ENCODE measurements at regions not wholly inside any gene's neighbourhood (a gene's known extent, or its start where the extent isn't known, plus 50 kb on each side); places are given as distances from the start of the nearest gene placed in this dataset.

GRCh38 chrX:19194285-19195242 is 72.3 kb upstream of the ADGRG2 start:
- Mint-ChIP-seq H3K9me3 (peaks cover 58% of the 10 kb centered on the region), H3K4me1 (peaks cover 8% of the 10 kb centered on the region), H3K27ac (no peak overlapping the region), H3K4me3 (no peak overlapping the region), H3K36me3 (ENCODE audit: low read depth) (no peaks in the 10 kb centered on the region), H3K27me3 (ENCODE audit: low read depth, poor library complexity) (peaks cover 3% of the 10 kb centered on the region)
- no peak for TF ChIP-seq CTCF (IDR thresholded peaks at IDR 0.05)
- no peak for DNase-seq

- no peak for TF ChIP-seq CTCF (IDR thresholded peaks at IDR 0.05)
- Mint-ChIP-seq H3K4me3 (no peak overlapping the region), H3K27ac (no peak overlapping the region), H3K4me1 (peaks cover 8% of the 10 kb centered on the region), H3K36me3 (ENCODE audit: low read depth) (no peaks in the 10 kb centered on the region), H3K27me3 (ENCODE audit: low read depth, poor library complexity) (peaks cover 3% of the 10 kb centered on the region), H3K9me3 (peaks cover 62% of the 10 kb centered on the region)
- DNase-seq = no peak
These were observed 73.0 kb upstream of the ADGRG2 start for GRCh38 chrX:19195243-19195610.

GRCh38 chrX:19198473-19198872 is 76.2 kb upstream of the ADGRG2 start:
- H3K27ac Mint-ChIP-seq = no peak overlapping the region
- peaks cover 62% of the 10 kb centered on the region for H3K9me3 Mint-ChIP-seq
- H3K4me3 Mint-ChIP-seq = no peak overlapping the region

GRCh38 chrX:19202171-19202570 is 79.9 kb upstream of the ADGRG2 start:
- H3K27ac Mint-ChIP-seq = no peak overlapping the region
- no peaks in the 10 kb centered on the region for H3K36me3 Mint-ChIP-seq (ENCODE audit: low read depth)
- peaks cover 48% of the 10 kb centered on the region for H3K9me3 Mint-ChIP-seq
- H3K27me3 Mint-ChIP-seq (ENCODE audit: low read depth, poor library complexity) = peaks cover 6% of the 10 kb centered on the region
- DNase-seq = no peak
- H3K4me1 Mint-ChIP-seq = no peaks in the 10 kb centered on the region
- no peak overlapping the region for H3K4me3 Mint-ChIP-seq
- TF ChIP-seq CTCF (IDR thresholded peaks at IDR 0.05) = no peak

More at GRCh38 chrX:19198473-19198872, 76.2 kb upstream of the ADGRG2 start:
- Mint-ChIP-seq H3K36me3 (ENCODE audit: low read depth) (no peaks in the 10 kb centered on the region), H3K27me3 (ENCODE audit: low read depth, poor library complexity) (peaks cover 6% of the 10 kb centered on the region), H3K4me1 (peaks cover 8% of the 10 kb centered on the region)
- DNase-seq = no peak
- TF ChIP-seq CTCF (IDR thresholded peaks at IDR 0.05) = no peak

GRCh38 chrX:19204636-19205035 is 82.4 kb upstream of the ADGRG2 start:
- Mint-ChIP-seq H3K27ac (no peak overlapping the region), H3K4me1 (no peaks in the 10 kb centered on the region), H3K36me3 (ENCODE audit: low read depth) (no peaks in the 10 kb centered on the region), H3K27me3 (ENCODE audit: low read depth, poor library complexity) (peaks cover 6% of the 10 kb centered on the region), H3K4me3 (no peak overlapping the region), H3K9me3 (peaks cover 54% of the 10 kb centered on the region)
- DNase-seq = no peak
- TF ChIP-seq CTCF (IDR thresholded peaks at IDR 0.05) = no peak

GRCh38 chrX:19212037-19212436 is 89.8 kb upstream of the ADGRG2 start:
- no peak for DNase-seq
- no peaks in the 10 kb centered on the region for H3K27me3 Mint-ChIP-seq (ENCODE audit: low read depth, poor library complexity)
- H3K36me3 Mint-ChIP-seq (ENCODE audit: low read depth) = no peaks in the 10 kb centered on the region
- H3K9me3 Mint-ChIP-seq = peaks cover 40% of the 10 kb centered on the region
- peaks cover 25% of the 10 kb centered on the region for H3K4me1 Mint-ChIP-seq
- no peak for TF ChIP-seq CTCF (IDR thresholded peaks at IDR 0.05)
- H3K27ac Mint-ChIP-seq = no peak overlapping the region
- H3K4me3 Mint-ChIP-seq = no peak overlapping the region
